K562 (cell line): ENCODE measurements at regions not wholly inside any gene's neighbourhood (a gene's known extent, or its start where the extent isn't known, plus 50 kb on each side); places are given as distances from the start of the nearest gene placed in this dataset.

Experiments
- ATAC-seq: fragments of 200-7000 bp; cut with Tn5 transposase; 3 replicates; pipeline ENCODE4 v1.9.1; 2020; ENCODE audit warnings: moderate library complexity
- BruUV-seq: library from RNA; stranded (reverse); fragments of 400-500 nt; replicated peaks from 2 replicates; lab custom pipeline; 2021; lab: Mats Ljungman, UMichigan
- CTCF ChIA-PET: fragments of 300-600 bp; formaldehyde crosslinking; extraction: SDS; loops from one replicate; lab custom pipeline; 2021; ENCODE audit warnings: low intra/inter-chr PET ratio; lab: Yijun Ruan, JAX
- POLR2A ChIA-PET: fragments of 300-600, 350-650 bp; sonication (Branson Sonifier 250); formaldehyde crosslinking; extraction: SDS; loops from one replicate; lab custom pipeline; 2021; ENCODE audit warnings: antibody characterized with exemption, inconsistent platforms; lab: Yijun Ruan, JAX
- DNase-seq, 4 experiments: peaks; one replicate each; pipeline versions ENCODE4 v3.0.0 to v3.0.0-alpha.2; 2011 to 2018; ENCODE audit warnings: low spot score in 3 of 4, mixed read lengths in 3 of 4; ENCODE audit errors: extremely low read depth in 1 of 4
- FAIRE-seq: peaks from 2 replicates; lab custom pipeline; 2011; peaks lifted over from hg19 to GRCh38; lab: Jason Lieb, UNC
- H2AFZ ChIP-seq: 2 replicates; pipeline ENCODE4 v1.6.0; 2011; ENCODE audit warnings: low read depth, low read length, control low read depth, inconsistent platforms
- H3K27ac ChIP-seq: fragments of 200-600 bp; 3 replicates; pipeline ENCODE4 v1.8.0; 2011; ENCODE audit warnings: low read depth, mild to moderate bottlenecking, control low read depth, inconsistent platforms, low read length, moderate library complexity, mixed read lengths; ENCODE audit errors: extremely low read depth
- H3K27me3 ChIP-seq, 2 experiments: fragments of 300-600 bp in 1 of 2; 2 replicates in 1 of 2; 3 replicates in 1 of 2; pipeline versions ENCODE4 v1.6.0 to v1.8.0; 2011; ENCODE audit warnings: inconsistent platforms in 2 of 2, low read length in 2 of 2, mild to moderate bottlenecking in 1 of 2, mixed read lengths in 1 of 2, moderate library complexity in 1 of 2; ENCODE audit not compliant: control insufficient read depth in 2 of 2, insufficient read depth in 2 of 2
- H3K36me3 ChIP-seq: fragments of 300-600 bp; 3 replicates; pipeline ENCODE4 v1.8.0; 2011; ENCODE audit warnings: mild to moderate bottlenecking, low read length, inconsistent platforms; ENCODE audit not compliant: control insufficient read depth, insufficient read depth
- H3K4me1 ChIP-seq, 2 experiments: fragments of 200-600 bp in 1 of 2; replicated peaks in 1 of 2; 2 replicates in 1 of 2; 3 replicates in 1 of 2; pipeline versions ENCODE4 v1.5.1 to v1.8.0; 2011; ENCODE audit warnings: inconsistent platforms in 2 of 2, low read length in 2 of 2, mild to moderate bottlenecking in 1 of 2, mixed read lengths in 1 of 2, moderate library complexity in 1 of 2; ENCODE audit not compliant: control insufficient read depth in 2 of 2, insufficient read depth in 2 of 2
- H3K4me2 ChIP-seq: 2 replicates; pipeline ENCODE4 v1.6.1; 2011; ENCODE audit warnings: low read length, control low read depth, inconsistent platforms, mixed read lengths; ENCODE audit not compliant: insufficient read depth
- H3K4me3 ChIP-seq: fragments of 200-600 bp; sonication (generic), shearing (Covaris generic); 2 replicates; pipeline ENCODE4 v1.5.1; 2016; ENCODE audit warnings: control low read depth, inconsistent platforms
- H3K79me2 ChIP-seq: fragments of 200-600 bp; 3 replicates; pipeline ENCODE4 v1.8.0; 2011; ENCODE audit warnings: low read length, inconsistent platforms; ENCODE audit not compliant: control insufficient read depth, insufficient read depth
- H3K9ac ChIP-seq, 2 experiments: 2 replicates each; pipeline versions ENCODE4 v1.6.0 to v1.6.1; 2011; ENCODE audit warnings: low read depth in 2 of 2, low read length in 2 of 2, control low read depth in 1 of 2, inconsistent platforms in 1 of 2, mild to moderate bottlenecking in 1 of 2, mixed read lengths in 1 of 2; ENCODE audit not compliant: insufficient read depth in 1 of 2
- H3K9me1 ChIP-seq: one replicate; pipeline ENCODE4 v1.6.0; 2011; ENCODE audit warnings: inconsistent platforms, mild to moderate bottlenecking, low read length, moderate library complexity; ENCODE audit not compliant: control insufficient read depth, insufficient read depth
- H3K9me3 ChIP-seq: replicated peaks from 2 replicates; pipeline ENCODE4 v1.5.1; 2011; ENCODE audit warnings: low read depth, low read length, inconsistent platforms; ENCODE audit not compliant: control insufficient read depth, insufficient read depth
- H4K20me1 ChIP-seq: replicated peaks from 2 replicates; pipeline ENCODE4 v1.6.1; 2011; ENCODE audit warnings: low read length, inconsistent platforms, mixed read lengths; ENCODE audit not compliant: control insufficient read depth, insufficient read depth
- BCL6 ChIP-seq: fragments of 250-450 bp; sonication (Bioruptor Pico); IDR thresholded peaks from 2 replicates; pipeline ENCODE4 v1.4.0; 2020
- CREB3 ChIP-seq: fragments of 450-650 bp; conservative IDR thresholded peaks from 2 replicates; pipeline ENCODE4 v1.6.1; 2016; ENCODE audit warnings: missing genetic modification characterization, low read depth, mild to moderate bottlenecking, missing compliant biosample characterization, moderate library complexity
- JUNB ChIP-seq: fragments of 450-650 bp; formaldehyde crosslinking; conservative IDR thresholded peaks from 2 replicates; pipeline ENCODE4 v1.4.0; 2020; ENCODE audit warnings: mild to moderate bottlenecking
- KAT7 ChIP-seq: sonication (generic); formaldehyde crosslinking; IDR thresholded peaks from 2 replicates; pipeline ENCODE4 v1.8.0; 2022; ENCODE audit warnings: missing genetic modification reagents, mild to moderate bottlenecking, borderline replicate concordance
- KLF16 ChIP-seq: IDR thresholded peaks from 2 replicates; pipeline ENCODE4 v1.6.1; 2016; ENCODE audit warnings: antibody characterized with exemption
- MAZ ChIP-seq, 2 experiments: fragments of 450-650 bp in 1 of 2; sonication (generic) in 1 of 2; formaldehyde crosslinking; IDR thresholded peaks in 1 of 2; conservative IDR thresholded peaks in 1 of 2; 2 replicates each; pipeline versions ENCODE4 v1.4.0 to v1.5.0; 2020; ENCODE audit warnings: mild to moderate bottlenecking in 1 of 2, missing genetic modification reagents in 1 of 2
- NFATC3 ChIP-seq: fragments of 450-650 bp; IDR thresholded peaks from 2 replicates; pipeline ENCODE4 v1.6.1; 2017; ENCODE audit warnings: mild to moderate bottlenecking
- POLR3A ChIP-seq: IDR thresholded peaks from 2 replicates; pipeline ENCODE4 v1.6.1; 2011; ENCODE audit warnings: borderline replicate concordance, mild to moderate bottlenecking, moderate library complexity; ENCODE audit not compliant: insufficient read length, insufficient read depth; ENCODE audit errors: extremely low read depth
- RBM34 ChIP-seq: fragments of 200-400 bp; formaldehyde crosslinking; IDR thresholded peaks from 2 replicates; pipeline ENCODE4 v1.6.1; 2018; ENCODE audit warnings: low read length, borderline replicate concordance; ENCODE audit not compliant: insufficient read depth
- SNIP1 ChIP-seq: fragments of 450-650 bp; IDR thresholded peaks from 2 replicates; pipeline ENCODE4 v1.7.1; 2017; ENCODE audit warnings: low read depth, mild to moderate bottlenecking
- TFAM ChIP-seq: fragments of 250-450 bp; sonication (Bioruptor Pico); conservative IDR thresholded peaks from 2 replicates; pipeline ENCODE4 v1.5.0; 2021; ENCODE audit warnings: mild to moderate bottlenecking, moderate library complexity
- ZKSCAN3 ChIP-seq: fragments of 250-450 bp; sonication (Bioruptor Pico); IDR thresholded peaks from 2 replicates; pipeline ENCODE4 v1.4.0; 2020
- ZNF263 ChIP-seq: sonication (generic); formaldehyde crosslinking; IDR thresholded peaks from 2 replicates; pipeline ENCODE4 v1.8.0; 2022; ENCODE audit warnings: mild to moderate bottlenecking, missing genetic modification reagents, borderline replicate concordance
- ZNF696 ChIP-seq: fragments of 250-450 bp; sonication (Bioruptor Pico); conservative IDR thresholded peaks from 2 replicates; pipeline ENCODE4 v1.4.0; 2020; ENCODE audit warnings: mild to moderate bottlenecking, moderate library complexity
- WGBS: fragments of 100-300 bp; shearing (Covaris generic); methylation state at CpG from one replicate; pipeline ENCODE4 v1.1.6; 2016; ENCODE audit warnings: low coverage, mixed read lengths; ENCODE audit not compliant: insufficient coverage; ENCODE audit errors: missing lambda C conversion rate; 5-methylcytosine and 5-hydroxymethylcytosine counted together
- in situ Hi-C: fragments of 300-500 bp; cut with MboI; formaldehyde crosslinking; loops from 4 replicates; pipeline ENCODE4 v1.15.0; 2018; ENCODE audit warnings: inconsistent platforms, mixed read lengths
- intact Hi-C: fragments of 100-400 bp; cut with micrococcal nuclease; formaldehyde crosslinking; loops from 2 replicates; pipeline ENCODE4 v1.14.2; 2022
- TF ChIP-seq, protein P1 (sequence below): fragments of 250-450 bp; sonication (Bioruptor Pico); IDR thresholded peaks from 2 replicates; pipeline ENCODE4 v1.8.0; 2021; ENCODE audit warnings: borderline replicate concordance, mild to moderate bottlenecking, moderate library complexity; ENCODE audit not compliant: poor library complexity, severe bottlenecking
- TF ChIP-seq, protein P2 (sequence below): fragments of 250-450 bp; sonication (Bioruptor Pico); IDR thresholded peaks from 2 replicates; pipeline ENCODE4 v1.5.0; 2022; ENCODE audit warnings: mild to moderate bottlenecking

GRCh38 chr7:22922307-22922706, 91.6 kb downstream of the HYCC1 start:
- no TSS peak for BruUV-seq
- H3K9ac ChIP-seq: no peak overlapping the region
- no peak for DNase-seq
- H3K4me3 ChIP-seq: no peak overlapping the region
- H3K4me1 ChIP-seq: no peaks in the 10 kb centered on the region
- H3K9me1 ChIP-seq: no peaks in the 10 kb centered on the region
- ChIA-PET POLR2A (interaction anchor here (0.6 kb wide), 1 partner anchor 831 kb away, joined by 3 read pairs; no protein-coding TSS in a partner anchor), CTCF (no interaction called here)
- no peaks in the 10 kb centered on the region for H3K9me3 ChIP-seq
- TF ChIP-seq, protein P1, sequence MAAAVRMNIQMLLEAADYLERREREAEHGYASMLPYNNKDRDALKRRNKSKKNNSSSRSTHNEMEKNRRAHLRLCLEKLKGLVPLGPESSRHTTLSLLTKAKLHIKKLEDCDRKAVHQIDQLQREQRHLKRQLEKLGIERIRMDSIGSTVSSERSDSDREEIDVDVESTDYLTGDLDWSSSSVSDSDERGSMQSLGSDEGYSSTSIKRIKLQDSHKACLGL (CRISPR knock-in tag): no peak
- TF ChIP-seq POLR3A: no peak
- no peak for TF ChIP-seq BCL6
- no peak for TF ChIP-seq ZNF696 (CRISPR knock-in tag)
- no peak for TF ChIP-seq KLF16
- TF ChIP-seq RBM34: no peak
- no peak for TF ChIP-seq TFAM
- no peak for TF ChIP-seq SNIP1
- no peak for TF ChIP-seq ZKSCAN3 (CRISPR knock-in tag)
- no peak for TF ChIP-seq ZNF263
- TF ChIP-seq MAZ (CRISPR knock-in tag; conservative IDR thresholded peaks at IDR 0.05 in 1 of 2, IDR thresholded peaks at IDR 0.05 in 1 of 2): no peak
- TF ChIP-seq NFATC3: no peak
- no peak for TF ChIP-seq JUNB (CRISPR knock-in tag)
- TF ChIP-seq CREB3 (tag): no peak
- no peak for TF ChIP-seq KAT7 (CRISPR knock-in tag)
- TF ChIP-seq, protein P2, sequence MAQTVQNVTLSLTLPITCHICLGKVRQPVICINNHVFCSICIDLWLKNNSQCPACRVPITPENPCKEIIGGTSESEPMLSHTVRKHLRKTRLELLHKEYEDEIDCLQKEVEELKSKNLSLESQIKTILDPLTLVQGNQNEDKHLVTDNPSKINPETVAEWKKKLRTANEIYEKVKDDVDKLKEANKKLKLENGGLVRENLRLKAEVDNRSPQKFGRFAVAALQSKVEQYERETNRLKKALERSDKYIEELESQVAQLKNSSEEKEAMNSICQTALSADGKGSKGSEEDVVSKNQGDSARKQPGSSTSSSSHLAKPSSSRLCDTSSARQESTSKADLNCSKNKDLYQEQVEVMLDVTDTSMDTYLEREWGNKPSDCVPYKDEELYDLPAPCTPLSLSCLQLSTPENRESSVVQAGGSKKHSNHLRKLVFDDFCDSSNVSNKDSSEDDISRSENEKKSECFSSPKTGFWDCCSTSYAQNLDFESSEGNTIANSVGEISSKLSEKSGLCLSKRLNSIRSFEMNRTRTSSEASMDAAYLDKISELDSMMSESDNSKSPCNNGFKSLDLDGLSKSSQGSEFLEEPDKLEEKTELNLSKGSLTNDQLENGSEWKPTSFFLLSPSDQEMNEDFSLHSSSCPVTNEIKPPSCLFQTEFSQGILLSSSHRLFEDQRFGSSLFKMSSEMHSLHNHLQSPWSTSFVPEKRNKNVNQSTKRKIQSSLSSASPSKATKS (CRISPR knock-in tag): no peak
- no peak overlapping the region for H3K4me2 ChIP-seq
- no peak for FAIRE-seq
- no peak overlapping the region for H3K27ac ChIP-seq
- in situ Hi-C loops (no loop called here), intact Hi-C loops (no loop called here)
- no peaks in the 10 kb centered on the region for H3K27me3 ChIP-seq
- 55% methylated on average over 2 of the region's 2 CpGs for WGBS
- no peaks in the 10 kb centered on the region for H3K79me2 ChIP-seq
- H2AFZ ChIP-seq: no peak overlapping the region
- H3K36me3 ChIP-seq: no peaks in the 10 kb centered on the region
- H4K20me1 ChIP-seq: no peaks in the 10 kb centered on the region
- no peak for ATAC-seq
